ENCODE measurements at regions not wholly inside any gene's neighbourhood (a gene's known extent, or its start where the extent isn't known, plus 50 kb on each side); places are given as distances from the start of the nearest gene placed in this dataset.

GRCh38 chr20:41853806-41854205 lies 235.6 kb upstream of the CHD6 start:
- no peak for TF ChIP-seq CTCF (IDR thresholded peaks at IDR 0.05; ENCODE audit: low read length)
- TF ChIP-seq EZH2 (optimal IDR thresholded peaks at IDR 0.05; ENCODE audit: low read depth, low read length) = no peak
